Hindlimb muscle (tissue), 1 donor: ENCODE measurements at regions not wholly inside any gene's neighbourhood (a gene's known extent, or its start where the extent isn't known, plus 50 kb on each side); places are given as distances from the start of the nearest gene placed in this dataset.

Source experiments
- DNase-seq: peaks from one replicate; pipeline ENCODE4 v3.0.0-alpha.2; 2013

GRCh38 chr3:174675406-174675805 lies 183.7 kb upstream of the NAALADL2 start:
- no peak for DNase-seq

GRCh38 chr3:174681784-174682183 lies 177.3 kb upstream of the NAALADL2 start:
- no peak for DNase-seq

GRCh38 chr3:174685796-174686195 lies 173.3 kb upstream of the NAALADL2 start:
- DNase-seq = no peak

GRCh38 chr3:174697310-174697709 lies 161.8 kb upstream of the NAALADL2 start:
- no peak for DNase-seq

GRCh38 chr3:174700736-174701135 lies 158.4 kb upstream of the NAALADL2 start:
- no peak for DNase-seq

DNA sequence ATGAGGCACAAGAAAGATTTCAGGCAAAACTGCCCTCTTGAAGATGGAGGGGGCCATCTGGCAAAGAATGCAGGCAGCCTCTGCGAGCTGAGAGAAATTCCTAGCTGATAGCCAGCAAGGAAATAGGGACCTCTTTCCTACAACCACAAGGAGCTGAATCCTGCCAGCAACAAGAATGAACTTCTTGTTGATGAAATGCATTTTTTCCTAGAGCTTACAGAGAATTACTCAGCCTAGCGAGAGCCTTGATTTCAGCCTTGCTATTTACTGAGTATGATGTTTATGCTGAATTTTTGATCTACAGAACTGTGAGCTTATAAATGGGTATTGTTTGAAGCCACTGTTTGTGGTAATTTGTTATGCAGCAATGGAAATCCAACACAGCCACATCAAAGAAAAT lies 148.5 kb upstream of the NAALADL2 start:
- DNase-seq = no peak

DNA sequence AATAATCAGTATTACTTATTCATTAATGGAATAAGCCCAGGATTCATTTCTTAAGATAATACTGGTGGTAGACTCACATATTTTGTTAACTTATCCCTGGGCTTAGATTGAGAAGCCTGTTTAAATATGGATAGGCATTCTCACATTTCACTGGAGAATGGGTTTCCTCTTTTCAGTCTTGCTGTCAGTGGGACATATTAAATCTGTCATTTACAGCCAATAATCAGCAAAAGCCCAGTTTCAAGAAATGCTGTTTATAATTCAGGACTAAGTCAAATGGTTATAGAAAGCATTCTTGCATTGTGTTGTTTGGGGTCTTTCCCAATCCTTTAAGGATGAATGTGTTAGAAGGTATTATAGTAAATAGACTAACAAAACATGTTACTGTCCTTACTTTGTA lies 143.7 kb upstream of the NAALADL2 start:
- no peak for DNase-seq

- no peak for DNase-seq
These were observed 142.1 kb upstream of the NAALADL2 start for GRCh38 chr3:174716956-174717505.

DNA sequence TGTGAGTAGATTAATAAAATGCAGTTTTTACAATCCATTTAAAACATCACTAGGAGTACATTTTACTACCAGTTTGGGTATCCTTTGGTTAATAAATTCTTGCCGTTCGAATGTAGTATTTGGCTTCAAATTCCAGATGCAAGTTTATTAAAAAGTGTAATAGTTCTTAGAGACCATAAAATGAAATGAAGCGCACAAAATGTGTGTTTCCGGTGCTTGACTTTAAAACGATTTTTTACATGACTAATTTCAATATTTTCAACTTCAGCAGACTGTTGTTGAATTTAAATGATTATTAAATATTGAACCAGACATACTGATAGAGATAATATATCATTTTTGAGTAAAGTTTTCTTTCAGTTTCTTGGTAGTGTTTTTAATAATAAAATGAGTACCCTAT lies 138.4 kb upstream of the NAALADL2 start:
- DNase-seq = no peak

- DNase-seq = no peak
These were observed 133.8 kb upstream of the NAALADL2 start for GRCh38 chr3:174725303-174725702.

DNA sequence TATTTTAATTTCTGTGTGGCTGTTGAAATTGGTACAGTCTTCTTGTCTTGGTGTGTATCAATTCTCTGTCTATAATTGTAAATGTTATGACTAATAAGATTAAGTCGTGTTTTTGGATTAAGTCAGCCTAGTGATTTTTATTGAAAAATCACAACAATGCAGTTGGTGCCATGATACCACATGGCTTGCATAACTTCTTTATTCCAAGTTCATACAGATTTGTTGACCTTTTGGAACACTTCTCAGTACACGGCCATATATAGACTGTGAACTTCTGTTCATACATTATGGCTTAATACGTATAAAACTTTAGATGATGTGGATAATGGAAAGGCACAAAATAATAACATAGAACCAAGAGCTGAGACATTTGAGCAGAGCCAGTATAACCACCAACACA lies 121.2 kb upstream of the NAALADL2 start:
- DNase-seq = no peak

DNA sequence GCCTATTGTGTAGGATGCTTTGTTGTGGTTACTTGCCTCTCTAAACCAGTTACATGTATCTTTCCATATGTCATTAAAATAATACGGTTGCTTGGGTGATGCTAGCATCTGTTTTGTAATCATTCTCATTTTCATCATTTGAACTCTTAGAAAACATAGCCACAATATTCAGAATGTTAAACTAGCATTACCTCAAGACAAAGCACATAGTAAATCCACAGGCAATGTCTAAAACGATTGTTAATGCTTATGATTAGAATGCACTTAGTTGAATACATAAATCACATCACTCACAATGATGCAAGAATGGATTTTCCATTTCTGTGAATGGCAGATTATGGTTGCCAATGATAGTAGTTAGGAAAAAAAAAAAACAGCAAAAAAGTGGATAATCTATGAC lies 110.0 kb upstream of the NAALADL2 start:
- DNase-seq = no peak

DNA sequence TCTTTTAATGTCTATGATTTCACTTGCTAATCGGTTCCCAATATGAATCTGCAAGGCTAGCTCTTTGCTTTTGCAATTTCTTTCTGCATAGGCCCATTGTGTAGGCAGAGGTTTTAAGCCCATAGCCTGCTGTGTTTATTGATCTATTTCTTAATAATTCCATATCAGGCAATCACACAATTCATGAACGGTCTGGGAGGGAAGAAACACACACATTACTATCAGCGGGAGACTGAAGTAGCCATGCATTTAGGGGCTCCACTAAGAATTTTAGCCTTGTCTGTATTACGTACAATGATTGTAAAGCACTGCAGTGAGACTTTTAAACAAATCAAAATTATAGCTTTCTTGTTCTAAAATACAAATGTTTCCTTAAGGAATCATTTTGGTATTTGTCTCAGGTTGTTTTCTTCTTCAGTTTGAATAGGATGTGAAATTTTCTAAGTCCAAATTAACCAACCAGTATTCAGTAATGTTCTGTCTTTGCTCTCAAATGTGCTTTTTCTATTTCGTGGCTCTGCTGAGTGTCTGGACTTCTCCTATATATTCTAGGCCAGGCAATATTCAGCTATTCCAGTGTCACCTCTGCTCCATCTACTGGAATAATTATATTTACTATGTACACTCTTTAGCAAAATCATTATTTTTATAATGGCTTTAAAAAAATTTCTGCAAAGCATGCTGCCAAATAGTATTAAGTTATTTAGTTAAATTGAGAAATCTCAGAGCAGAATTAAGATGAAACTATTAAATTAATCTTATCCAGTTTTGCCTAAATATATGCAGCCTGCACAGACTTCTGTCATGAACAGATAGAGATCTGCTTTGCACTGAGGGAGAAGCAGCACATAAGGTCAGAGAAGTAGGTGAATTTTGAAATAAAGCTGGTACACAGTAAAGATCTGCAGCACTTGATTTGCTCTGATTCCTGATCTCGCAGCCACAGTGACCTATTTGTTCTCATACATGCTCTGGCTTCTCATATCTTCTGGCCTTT lies 103.0 kb upstream of the NAALADL2 start:
- peak; percentile 2 for DNase-seq

- no peak for DNase-seq
These were observed 100.2 kb upstream of the NAALADL2 start for GRCh38 chr3:174758943-174759342.

DNA sequence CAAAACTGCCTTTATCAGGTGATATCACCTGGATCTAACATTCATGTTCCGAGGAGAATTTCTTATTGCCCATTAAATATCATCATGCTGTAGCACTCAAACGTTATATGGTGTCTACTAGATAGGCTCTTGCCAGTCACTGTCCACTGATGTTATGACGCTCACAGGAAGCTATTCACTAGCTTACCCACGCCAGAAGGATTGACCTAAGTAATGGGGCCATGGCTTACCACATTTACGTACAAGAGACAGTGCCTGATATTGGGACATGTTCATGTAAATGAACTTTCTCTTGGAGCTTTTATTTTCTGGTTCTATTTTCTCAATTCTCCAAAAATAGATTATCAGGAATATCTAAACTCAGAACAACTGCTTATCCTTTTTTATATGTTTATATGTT lies 91.7 kb upstream of the NAALADL2 start:
- DNase-seq = no peak

GRCh38 chr3:174767853-174768382 lies 91.2 kb upstream of the NAALADL2 start:
- no peak for DNase-seq

DNA sequence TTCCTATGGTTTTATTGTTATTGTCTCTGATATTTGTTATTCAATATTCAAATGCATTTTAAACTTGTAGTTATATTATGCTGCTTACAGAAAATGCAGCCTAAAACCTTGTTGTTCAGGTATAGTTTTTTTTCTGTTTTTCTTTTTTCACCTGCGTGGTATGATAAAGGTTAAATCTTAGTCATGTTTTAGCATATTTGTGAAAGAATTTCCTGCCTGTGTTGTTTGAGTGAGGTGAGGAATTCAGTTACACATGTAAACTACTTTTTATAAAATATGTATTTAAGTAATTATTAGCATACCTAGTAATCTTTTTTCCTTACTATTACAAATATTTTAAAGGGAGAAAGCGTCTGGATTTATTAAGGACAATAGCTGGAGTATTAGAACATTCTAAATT lies 90.0 kb upstream of the NAALADL2 start:
- no peak for DNase-seq

DNA sequence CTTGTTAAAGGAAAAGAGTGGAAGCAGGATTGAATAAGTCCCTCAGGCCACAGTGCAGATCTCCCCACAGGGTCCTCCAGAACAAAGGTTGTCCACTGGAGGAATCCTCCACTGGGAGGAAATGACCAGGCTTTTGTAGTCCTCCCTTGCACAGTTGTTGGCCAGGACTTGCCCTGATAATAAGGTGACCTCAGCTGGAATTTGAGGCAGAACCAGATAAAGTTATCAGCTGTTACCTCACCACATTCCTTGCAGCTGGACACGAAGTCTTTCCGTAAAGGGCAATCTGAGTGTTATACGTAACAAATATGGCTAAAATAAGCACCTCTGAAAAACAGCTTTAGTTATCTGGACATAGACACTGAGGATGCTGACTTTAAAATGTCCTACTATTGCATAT lies 83.5 kb upstream of the NAALADL2 start:
- DNase-seq = no peak

DNA sequence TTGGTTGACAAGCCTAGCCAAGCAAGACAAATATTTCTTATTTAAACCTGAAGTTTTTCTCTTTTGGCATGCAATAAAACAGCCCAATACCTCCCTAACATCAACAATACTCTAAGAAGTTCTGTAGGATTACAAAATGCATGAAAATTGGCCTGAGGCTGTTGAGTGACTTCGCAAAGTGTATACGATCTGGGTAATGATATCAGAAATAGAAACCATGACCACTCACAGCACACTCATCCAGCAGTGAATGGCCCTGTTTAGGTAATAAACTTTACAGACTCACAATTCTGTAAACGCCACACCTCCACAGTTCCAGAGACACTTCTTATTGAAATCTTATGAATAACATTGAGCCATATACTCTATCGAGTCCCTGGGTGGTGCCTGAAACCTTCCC lies 83.0 kb upstream of the NAALADL2 start:
- DNase-seq = no peak

DNA sequence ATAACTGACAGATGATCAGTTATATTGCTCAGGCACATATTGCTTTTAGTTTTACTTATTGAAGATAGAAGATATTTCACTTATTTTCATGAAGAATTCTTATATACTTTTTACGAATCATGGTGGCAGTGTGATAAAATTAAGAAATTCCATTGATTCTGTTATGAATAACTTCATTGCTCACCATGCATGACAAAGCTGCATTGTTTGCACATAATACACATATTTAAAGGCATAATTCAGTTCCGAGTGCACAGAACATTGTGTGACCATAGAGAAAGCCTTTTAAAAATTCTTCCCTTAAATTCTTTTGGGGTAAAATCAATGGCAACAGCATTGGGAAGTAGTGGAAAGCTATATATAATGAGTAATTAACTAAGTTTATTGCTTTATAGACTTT lies 82.5 kb upstream of the NAALADL2 start:
- no peak for DNase-seq

GRCh38 chr3:174777813-174778212 lies 81.3 kb upstream of the NAALADL2 start:
- no peak for DNase-seq

- DNase-seq = no peak
These were observed 75.6 kb upstream of the NAALADL2 start for GRCh38 chr3:174783502-174783901.

- DNase-seq = no peak
These were observed 74.8 kb upstream of the NAALADL2 start for GRCh38 chr3:174784206-174784934.
